GM21717 (cell line): ENCODE measurements at regions not wholly inside any gene's neighbourhood (a gene's known extent, or its start where the extent isn't known, plus 50 kb on each side); places are given as distances from the start of the nearest gene placed in this dataset.

ENCODE experiments used
- ATAC-seq: cut with Tn5 transposase; IDR thresholded peaks from one replicate; pipeline ENCODE4 v1.9.1; 2021; ENCODE audit warnings: mild to moderate bottlenecking, moderate library complexity; ENCODE audit not compliant: unreplicated experiment

DNA sequence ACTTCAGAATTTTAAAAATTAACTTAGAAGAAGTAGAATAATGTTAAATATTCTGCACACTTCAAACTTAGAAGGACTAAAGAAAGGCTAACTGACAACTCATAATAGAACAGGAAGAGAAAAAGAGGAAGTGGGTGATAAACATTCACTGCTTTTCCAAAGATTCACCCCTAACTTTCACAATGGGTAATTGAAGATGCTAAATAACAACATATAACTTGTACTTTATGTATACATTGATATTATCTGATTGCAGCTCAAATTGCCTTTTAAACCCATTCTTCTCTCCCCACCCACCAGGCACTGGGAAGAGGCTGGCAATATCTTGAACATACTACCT, 376.6 kb downstream of the EFNA5 start:
- ATAC-seq = peak; percentile 67

DNA sequence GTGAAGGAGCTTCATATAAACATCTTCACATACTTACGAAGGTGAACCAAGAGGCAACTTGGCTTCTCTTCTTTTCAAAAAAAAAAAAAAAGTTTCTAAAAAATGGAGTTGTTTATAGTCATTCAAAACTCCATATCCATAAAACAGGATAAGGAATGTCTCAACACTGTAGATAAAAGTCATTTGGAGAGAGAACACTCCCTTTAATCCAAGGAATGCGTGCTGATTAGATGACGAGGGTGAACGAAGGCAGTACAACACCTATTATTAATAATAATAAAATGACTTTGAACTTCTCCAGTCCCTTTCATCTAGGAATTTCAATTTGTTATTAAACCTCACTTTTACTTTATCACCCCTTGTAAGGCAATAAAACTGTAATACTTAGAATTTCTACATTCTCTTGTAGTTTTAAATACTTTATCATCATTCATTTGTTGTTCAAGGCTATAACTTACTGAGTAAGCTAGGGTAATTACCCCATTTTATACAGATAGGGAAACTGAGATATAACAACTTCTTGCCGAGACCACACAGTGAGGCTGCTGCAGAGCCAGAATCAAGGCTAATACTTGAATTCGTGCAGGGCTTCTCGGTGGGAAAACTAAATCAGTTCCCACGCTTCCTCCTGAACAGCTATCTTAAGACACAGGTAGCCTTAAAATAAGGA, 377.1 kb downstream of the EFNA5 start:
- ATAC-seq = peak; percentile 11

DNA sequence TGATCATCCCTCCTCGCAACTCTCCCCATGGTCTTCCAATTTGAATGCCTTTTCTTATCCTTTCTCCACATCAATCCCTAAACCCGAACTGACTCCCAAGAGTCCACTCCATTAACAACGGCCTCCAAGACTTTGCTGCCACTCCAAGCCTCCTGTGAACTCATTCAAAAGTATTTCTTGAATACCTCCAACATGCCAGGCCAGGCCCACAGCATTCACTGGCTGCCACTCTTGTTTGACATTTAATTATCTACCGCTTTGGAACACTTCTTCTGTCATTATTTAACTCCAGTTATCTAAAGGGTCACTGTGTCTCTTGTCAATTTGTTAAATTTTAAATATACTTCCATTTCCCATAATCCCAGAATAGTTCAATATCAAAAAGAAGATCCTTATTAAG, 378.9 kb downstream of the EFNA5 start:
- no peak for ATAC-seq

DNA sequence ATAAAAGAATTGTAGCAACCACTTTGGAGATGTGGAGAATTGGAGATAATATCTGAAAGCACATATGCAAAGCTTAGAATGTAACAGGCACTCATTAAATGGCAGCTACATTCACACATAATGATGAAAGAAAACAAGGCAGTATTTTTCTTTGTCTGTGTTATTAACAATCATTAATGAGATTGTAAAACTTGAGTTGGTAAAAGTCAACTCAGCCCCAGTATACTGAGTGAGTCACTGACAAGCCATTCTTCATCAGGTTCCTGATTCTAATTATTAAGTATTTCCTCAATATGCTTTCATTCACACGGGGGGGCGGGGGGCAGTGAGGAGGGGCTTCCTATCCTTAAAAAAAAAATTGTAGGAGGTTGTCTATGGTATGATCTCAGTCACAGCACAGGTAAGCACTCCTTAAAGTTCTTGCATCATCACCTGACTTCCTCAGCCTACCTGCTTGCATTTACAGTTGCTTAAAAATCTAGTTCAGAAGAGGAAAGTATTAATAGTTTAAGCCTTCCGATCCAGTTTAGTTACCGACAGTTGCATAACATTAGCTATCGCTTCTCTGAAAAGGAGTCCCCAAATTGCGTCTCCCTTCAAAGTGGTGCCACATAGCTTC, 379.8 kb downstream of the EFNA5 start:
- ATAC-seq = no peak

DNA sequence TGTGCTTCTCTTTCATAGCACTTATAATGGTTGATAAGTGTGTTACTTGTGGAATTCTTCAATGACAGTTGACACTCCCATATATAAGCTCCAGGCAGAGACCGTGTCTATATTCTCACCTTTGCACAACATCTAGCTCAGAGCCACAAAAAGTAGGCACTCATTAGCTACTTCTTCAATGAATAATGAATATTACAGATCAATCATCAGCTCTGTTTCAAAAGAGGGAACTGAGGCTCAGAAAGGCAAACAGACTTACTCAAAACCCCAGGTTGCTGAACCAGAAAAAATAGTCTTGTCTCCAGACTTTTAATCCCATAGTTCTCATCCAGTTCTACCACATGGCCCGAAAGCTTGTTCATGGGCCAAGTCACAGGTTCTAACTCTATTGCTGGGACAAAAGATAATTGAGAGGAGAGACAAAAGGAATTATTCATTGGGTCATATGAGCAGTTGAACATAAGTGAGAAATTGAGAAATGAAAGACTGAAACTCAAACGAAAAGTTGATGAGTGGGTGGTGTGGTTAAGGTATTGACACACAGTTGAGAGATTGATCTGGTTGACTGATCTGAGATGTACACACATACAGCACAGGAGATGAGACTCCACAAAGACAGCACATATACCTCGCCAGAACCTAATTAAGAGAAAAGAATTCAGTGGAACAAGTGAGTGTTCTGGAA, 381.6 kb downstream of the EFNA5 start:
- ATAC-seq = peak; percentile 94

DNA sequence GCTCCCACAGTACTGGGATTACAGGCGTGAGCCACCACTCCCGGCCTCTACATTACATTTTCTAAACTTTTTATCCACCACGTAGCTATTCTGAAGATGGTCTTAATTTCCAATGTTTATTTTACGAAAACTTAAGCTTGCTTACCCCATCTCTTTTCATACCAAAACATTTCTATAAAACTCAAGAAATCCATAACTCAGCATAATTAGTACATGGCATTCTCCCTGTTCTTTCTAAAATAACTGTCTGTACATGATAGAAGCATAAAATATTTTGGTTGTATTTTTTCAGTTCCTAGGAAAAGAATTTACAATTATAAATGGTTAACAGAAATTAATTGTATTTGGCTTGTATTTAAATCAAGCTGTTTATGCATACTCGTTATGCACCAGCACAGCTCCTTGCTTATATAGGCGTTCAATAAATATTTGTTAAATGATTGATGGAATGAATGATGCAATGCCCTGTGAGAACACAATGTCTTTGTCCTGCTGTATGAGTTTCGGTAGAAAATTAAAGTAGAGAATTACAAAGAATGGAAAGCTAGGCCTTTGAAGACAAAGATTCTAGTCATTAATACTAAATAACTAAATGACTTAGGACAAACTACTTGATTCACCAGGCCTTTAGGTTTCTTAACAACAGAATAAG, 384.2 kb downstream of the EFNA5 start:
- ATAC-seq = no peak

DNA sequence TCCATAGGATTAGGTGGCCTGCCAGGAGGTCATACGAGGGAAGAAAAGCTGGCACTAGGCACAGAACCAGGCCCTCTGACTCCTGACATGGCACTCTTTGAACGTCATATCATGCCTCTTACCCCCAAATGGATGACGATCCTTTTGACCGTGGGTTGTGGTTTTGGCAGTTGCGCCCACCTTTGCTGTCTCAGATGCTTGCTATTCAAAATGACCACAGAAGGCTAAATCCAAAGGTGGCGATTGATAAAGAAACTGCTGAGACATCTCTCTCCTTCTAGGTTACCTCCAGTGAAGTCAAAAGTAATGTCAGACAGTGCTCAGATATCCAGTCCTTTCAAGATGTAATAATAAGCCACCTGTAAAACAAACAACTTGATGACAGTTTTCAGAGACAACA, 385.0 kb downstream of the EFNA5 start:
- peak; percentile 32 for ATAC-seq

DNA sequence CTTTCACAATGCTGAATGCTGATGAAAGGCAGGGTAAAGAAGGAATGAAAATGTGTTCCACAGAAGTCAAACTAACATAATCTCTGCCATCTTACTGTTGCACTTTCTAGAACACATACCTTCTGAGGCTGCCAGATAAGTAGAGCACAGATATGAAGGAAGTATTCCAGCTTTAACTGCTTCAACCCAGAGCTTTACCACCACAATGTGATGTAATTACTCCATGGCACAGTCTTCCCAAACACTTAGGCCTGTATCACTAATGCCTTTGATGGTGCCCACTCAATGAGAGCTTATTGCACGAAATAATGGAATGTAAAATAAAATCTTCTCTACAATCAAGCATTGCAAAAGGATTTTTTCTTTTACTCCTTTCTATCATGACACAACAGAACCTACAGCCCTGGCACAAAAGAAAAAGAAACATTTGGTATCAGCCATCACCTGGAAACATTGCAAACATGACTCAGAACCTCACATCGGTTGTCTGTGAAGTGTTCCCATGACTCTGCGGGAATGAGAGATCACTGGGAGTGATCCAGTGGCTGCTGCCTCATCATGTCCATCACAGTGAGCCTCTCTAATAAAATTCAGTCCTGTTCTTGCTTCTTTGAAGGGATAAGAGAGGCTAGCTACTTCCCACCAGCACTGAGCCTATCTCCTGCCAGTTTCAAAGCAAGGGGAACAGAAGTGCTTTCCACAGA, 385.8 kb downstream of the EFNA5 start:
- ATAC-seq = no peak

DNA sequence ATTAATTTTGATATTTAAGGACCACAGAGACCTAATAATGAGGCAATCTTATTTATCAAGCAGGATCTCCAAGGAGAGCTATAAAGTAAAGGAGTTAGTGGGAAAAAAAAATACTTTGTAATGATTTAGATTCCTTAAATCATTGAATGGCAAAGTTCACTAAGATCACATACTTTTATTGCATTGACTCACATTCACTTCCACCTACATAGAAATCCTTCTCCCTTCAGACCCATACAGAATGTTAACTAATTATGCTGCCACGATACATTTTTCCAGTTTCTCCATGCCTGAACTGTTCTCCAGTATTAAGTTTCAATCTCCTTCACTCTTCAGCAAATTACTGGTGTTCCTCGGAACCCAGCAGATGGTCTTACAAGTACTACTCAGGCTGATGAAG, 388.7 kb downstream of the EFNA5 start:
- no peak for ATAC-seq

DNA sequence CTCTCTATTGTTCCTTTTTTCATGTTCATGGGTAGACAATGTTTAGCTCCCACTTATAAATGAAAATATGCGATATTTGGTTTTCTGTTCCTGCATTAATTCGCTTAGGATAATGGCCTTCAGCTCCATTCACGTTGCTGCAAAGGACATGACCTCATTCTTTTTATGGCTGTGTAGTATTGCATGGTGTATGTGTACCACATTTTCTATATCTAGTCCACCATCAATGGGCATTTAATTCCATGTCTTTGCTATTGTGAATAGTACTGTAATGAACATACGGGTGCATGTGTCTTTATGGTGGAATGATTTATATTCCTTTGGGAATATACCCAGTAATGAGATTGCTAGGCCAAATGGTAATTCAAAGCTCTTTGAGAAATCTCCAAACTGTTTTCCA, 392.0 kb downstream of the EFNA5 start:
- ATAC-seq = no peak

DNA sequence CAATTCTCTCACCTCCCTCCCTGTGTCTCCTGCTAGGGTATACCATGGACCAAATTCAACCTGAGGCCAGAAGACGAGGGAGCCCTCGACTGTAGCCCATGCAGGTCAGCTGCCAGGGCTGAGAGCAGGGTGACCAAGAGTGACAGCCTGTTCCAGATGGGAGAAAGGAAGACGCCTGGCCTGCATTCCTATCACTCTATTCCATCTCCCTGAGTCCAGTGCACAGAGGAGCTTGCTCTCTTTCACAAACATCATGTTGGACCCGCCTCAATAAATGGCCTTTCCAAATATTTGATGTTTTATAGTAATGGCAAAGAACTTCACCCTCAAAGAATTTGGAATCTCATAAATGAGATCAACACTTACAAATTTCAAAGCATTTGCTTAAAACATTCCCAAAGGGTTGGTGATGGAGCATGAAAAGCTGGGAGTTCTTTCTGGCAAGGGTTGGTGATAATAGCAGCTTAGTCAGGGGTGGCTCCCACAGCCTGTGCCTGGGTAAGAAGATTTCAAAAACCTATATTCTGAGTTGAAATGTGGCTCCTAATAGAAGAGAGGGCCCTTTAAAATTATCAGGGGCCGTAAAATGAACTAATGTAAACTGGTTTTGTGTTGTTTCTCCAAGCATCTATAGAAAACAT, 393.1 kb downstream of the EFNA5 start:
- ATAC-seq = no peak

DNA sequence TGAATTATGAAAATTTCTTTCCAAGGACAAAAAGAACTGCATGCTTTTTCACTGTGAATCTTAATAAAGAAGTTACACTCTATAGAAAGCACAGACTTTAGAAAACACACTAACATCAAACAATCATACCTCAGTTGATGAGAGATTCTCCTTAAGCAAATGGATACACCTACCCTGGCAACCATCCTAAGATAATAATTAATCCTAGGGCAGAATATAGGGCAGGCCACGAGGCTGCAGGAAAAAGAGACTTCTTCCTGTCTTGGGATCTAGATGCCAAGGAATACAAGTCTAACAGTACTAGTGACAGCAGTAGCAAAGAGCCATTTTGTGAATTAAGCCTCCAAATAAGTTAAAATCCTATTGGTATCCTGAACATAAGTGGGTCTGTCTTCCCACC, 395.4 kb downstream of the EFNA5 start:
- ATAC-seq = no peak

DNA sequence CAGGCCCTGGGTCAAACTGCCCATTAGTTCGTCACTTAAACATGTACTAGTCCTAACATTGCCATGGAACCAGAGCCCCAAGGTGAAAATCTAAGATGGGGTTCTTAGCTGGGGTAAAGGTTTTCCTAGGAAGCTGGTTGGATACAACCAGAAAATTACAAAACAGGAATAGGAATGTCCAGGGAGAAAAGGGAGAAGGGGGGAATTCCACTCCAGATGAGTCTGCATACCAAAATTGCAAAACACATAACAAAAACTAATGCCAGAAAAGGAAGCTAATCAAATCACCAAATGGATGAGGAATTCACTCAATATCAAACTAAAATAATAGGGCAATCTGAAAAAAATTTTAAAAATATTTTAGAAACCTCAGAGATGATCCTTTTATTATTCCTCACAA, 396.2 kb downstream of the EFNA5 start:
- no peak for ATAC-seq

DNA sequence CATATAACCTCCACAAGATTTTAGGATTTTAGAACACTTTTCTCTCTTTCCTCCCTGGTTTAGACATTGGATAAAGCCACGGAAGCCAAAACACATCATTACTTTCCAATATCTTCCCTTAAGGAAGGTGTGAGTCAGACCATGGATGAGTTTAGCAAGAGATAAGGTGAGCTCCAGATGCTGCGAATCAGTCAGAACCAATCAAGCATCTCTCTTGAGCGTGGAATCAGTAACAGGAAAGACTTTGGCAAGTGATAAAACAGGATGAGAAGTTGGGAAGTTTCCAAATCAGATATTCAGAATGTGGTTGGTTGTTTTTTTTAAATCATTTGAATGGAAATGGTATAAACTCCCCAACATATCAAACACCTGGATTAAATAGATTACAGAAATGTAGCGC, 397.8 kb downstream of the EFNA5 start:
- no peak for ATAC-seq

DNA sequence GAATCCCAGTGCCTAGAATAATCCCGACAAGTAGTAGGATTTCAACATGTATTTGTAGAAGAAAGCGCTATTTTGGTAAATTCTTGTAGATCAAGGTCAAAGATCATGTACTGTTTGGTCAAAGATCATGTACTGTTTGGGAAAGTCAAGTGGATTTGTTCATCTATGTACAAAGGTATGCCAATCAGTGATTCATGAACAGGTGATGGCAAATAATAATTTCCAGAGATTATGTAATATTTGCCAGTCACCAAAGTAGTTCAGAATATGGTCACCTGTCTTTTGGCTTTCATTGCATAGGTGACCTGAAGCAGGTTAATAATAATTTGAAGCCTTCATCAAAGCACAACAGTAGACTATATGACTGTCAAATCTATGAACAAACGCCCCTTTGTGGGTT, 398.2 kb downstream of the EFNA5 start:
- no peak for ATAC-seq

DNA sequence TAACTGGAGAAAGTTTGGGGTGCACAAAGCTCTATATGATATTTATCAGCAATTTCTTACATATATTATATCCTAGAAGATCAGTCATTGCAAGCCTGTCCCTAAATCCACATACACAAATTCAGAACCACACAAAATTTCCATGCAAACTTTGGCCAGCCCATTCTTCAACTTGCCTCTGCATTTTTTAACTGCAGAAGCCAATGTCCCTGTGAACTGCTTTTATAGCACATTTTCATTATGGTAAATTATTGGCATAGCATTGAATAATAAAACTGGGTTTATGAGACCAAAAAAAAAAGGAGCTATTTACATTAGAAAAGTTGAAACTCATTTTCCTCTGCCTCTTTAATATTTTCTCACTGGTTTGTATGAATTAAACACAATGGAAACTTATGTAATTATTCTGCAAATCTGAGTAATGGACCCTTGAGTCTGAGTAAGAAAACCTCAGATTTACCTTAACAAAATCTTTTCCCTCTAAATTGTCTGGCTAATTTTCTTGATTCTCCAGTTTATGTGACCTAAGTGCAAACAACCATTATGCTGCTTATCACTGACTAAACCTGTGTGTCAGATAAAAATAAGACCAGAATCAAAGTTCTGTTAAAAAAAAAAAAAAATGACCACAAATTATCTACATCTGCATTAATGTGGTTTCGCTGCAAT, 398.9 kb downstream of the EFNA5 start:
- ATAC-seq = no peak

DNA sequence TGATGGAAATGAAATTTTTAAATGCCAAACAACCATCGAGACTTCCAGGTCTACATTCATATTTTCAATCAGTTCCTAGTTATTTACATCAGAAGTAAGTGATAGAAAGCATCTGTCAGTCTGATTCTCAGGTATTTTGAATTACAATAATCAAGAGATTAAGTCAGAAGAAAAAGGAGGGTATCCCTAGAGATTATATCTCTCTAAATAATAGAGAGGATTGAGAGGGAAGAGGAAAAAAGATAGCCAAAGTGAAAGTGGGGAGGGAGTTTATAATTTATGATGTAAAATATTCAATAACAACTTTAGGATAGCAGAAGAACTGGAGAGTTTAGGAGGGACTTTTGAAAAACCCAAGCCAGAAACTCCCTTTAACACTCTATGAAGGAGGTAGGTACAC, 400.2 kb downstream of the EFNA5 start:
- ATAC-seq = no peak

DNA sequence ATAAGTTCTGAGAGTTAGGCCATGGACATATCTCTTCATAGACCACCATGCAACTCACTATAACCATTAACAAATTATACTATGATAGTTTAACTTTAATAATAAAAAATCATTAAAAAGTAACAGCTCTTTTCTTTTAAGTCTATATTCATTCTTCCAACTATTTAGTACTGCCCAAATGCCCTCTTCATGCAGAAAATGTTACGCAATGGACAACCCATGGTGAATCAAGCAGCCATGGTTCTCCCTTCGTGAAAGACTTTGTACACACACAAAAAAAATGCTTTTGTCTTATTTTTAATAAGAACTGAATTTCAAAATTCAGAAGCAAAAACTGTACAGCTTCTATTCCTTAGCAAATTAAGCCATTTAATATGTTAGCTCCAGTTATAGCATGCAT, 401.1 kb downstream of the EFNA5 start:
- ATAC-seq = no peak

DNA sequence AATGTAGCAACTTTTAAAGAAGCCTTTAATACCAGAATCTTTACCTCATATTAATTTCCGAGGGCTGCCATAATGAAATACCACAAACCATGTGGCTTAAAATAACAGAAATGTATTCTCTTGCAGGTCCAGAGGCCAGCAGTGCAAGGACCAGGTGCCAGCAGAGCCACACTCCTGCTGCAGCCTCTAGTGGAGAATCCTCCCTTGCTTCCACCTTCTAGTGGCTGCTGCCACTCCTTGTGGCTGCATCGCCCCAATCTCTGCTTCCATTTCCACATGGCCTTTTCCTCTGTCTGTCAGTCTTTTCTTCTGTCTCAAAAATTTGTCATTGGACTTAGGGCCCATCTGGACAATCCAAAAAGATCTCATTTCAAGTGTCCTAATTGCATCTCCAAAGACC, 401.5 kb downstream of the EFNA5 start:
- ATAC-seq = no peak

DNA sequence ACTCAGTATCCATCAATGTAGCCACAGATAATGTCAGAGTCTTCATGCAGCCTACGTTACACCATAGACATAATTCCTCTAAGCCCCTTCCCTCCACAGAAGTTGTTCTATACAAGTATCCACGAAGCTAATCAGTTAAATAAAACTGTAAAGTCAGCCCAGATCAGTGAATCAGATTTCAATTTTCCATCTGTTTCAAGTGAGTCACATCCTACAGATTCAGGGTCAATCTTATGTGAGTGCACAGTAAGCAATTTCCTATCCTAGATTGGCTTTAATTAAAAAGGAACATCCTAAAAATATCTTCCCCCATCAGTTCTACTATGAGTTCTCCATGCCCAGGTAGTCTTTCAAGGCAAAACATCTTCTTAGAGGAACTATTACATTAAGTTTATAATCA, 402.5 kb downstream of the EFNA5 start:
- ATAC-seq = no peak
